Limb (tissue), 2 donors: ENCODE measurements at regions not wholly inside any gene's neighbourhood (a gene's known extent, or its start where the extent isn't known, plus 50 kb on each side); places are given as distances from the start of the nearest gene placed in this dataset.
"Not testable (repeated sequence)": the region's sequence is repeated elsewhere in the genome, so short reads cannot be mapped to it uniquely, and the experiment has no call there.

Experiments
- DNase-seq, 2 donors: peaks; one replicate each; pipeline ENCODE4 v3.0.0-alpha.2; 2016; ENCODE audit errors: extremely low spot score in 2 of 2

DNA sequence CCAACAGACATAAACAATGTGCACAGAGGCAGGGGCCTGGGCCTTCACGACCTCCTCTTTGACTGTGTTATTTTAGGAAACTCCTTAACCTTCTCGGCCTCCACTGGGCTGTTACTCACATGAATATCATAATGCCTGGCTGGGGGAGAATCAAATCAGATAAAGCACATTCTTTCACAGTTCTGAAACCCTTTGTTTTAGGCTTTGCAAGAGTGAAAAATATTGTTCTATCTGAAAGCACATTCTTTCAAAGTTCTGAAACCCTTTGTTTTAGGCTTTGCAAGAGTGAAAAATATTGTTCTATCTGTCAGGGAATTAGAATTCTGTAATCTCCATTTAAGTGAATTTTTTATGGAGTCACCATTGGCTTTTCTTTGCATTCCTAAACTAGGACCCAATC is 50.7 kb upstream of the SYNDIG1 start:
- DNase-seq: no peak

DNA sequence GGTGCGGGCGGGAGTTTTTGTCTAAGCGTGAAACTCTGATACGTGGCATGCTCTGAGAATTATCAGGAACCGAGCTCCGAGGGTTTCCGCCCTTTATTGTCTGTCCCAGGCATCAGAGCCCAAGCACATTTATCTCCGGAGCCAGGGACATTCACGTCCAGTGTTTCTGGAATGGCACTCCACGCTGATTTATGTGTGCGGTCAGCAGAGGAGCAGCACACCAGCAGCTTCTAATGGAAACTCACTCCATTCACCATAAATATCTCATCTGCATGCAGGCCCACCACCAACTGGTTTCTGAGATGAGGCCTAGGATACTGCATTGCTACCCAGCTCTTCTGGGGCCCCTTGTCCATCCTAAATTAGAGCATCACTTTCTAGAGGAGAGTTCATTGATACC is 51.9 kb upstream of the SYNDIG1 start:
- no peak for DNase-seq

DNA sequence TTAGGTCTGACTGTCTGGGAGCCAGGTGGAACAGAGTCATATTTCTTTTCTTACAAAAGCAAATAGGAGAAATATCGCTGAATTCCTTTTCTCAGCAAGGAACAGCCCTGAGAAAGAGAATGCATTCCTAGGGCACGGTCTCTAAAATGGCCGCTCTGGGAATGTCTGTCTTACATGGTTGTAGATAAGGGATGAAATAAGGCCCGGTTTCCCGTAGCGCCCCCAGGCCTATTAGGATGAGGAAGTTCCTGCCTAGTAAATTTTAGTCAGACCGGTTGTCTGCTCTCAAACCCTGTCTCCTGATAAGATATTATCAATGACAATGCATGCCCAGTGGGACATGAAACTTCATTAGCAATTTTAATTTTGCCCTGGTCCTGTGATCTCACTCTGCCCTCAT is 54.0 kb upstream of the SYNDIG1 start:
- DNase-seq: not testable (repeated sequence)

DNA sequence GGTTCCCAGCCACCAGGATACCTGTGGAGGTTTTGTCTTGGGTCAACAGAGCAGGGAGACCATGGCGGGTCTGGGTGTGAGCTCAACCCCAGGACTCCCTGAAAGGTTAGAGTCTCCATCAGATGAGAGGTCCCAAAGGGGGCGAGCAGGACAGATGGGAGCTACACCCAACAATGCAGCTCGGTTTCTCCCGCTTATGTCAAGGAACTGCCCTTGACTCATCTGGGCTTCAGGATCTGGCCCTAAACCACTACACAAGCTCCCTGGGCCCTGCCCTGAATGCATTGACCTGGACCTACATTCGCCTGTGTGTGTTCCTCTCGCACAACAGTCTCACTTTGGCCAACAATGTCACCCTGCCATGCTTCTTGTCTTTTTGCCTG is 57.6 kb upstream of the SYNDIG1 start:
- DNase-seq: no peak

DNA sequence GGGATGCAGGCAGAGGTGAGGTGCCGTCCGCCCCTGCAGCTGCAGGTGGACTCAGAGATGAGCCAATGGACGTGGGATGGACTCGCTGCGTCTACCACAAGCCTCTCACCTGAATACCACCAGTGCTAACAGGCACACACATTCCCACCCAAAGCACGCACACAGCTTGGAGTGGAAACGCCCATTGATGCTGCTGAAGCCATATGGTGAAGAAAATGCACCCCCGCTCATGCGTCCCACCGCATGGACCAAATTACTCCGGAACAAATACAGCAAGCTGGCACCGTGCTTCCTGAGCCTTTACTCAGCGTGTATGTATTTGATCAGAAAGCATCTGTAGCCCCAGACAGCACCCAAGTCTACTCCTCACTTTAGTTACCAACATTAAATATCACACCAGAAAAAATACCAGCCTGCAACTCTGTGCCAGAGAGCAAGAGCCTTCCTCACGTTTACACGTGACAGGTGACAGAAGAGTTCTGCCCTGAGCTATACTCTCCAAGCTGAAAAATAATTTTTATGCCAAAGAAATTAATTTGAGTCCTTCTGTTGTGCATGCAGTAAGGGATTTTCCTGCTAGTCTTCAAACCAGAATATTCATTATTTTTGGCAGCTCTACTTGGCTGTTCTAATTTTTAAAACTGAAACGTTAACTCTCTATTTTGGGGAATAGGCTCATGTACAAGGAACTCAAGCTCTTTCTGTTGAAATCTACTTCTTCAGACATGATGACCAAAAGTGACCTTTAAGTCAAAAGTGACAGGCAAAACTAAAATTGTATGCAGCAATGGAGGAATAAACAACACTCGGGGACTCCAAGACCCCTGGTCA is 58.2 kb upstream of the SYNDIG1 start:
- DNase-seq: no peak

DNA sequence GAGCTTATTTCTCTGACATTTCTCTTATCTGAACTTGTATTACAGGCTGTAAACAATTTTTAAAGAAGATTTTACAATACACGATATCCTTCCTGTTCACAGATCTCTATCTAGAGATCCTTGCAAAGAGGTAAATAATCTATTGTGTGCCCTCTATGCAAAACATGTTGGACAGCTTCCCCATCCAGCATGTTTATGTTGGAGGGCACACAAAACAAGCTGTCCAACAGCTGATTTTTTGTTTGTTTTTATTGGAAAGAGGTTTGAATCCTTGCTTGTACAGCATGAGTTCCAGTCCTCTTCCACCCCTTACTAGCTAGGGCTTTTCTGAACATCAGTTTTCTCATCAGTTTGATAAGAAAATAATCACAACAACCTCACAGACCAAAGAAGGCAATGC is 62.3 kb upstream of the SYNDIG1 start:
- no peak for DNase-seq

DNA sequence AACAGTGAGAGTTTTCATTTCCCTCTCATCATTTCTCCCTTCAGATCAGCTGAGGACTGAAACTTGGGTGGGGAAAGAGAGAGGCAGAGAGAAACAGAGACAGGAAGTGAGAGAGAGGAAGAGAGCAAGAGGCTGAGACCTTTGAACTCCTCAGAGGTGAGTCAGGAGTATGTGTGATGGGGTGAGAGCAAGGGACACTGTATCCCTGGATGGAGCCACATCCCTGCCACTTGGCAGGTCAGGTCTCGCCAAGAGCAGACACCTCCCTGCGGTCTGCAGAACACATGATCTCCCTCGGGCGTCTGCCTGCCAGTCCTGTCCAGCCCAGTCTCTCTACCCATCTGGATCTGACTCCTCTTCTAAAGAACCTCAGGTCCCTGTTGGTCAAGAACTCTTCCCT is 62.7 kb upstream of the SYNDIG1 start:
- DNase-seq: no peak

DNA sequence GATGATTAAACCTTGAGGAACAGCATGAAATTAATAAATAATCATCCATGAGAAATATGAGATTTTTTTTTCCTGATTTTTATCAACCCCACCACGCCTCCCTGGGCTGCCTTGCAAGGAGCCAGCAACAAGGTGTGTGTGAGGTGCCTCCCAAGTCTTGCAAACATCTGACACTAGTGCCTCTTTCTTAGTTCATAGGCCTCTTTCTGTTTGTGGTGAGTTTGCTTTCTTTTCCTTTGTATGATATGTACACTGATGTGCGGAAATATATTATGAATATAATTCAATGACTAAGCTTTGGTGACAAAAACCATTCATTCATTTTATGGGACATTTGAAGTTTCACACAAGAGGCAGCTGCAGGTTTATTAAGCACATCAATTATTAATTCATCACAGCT is 63.2 kb upstream of the SYNDIG1 start:
- no peak for DNase-seq

DNA sequence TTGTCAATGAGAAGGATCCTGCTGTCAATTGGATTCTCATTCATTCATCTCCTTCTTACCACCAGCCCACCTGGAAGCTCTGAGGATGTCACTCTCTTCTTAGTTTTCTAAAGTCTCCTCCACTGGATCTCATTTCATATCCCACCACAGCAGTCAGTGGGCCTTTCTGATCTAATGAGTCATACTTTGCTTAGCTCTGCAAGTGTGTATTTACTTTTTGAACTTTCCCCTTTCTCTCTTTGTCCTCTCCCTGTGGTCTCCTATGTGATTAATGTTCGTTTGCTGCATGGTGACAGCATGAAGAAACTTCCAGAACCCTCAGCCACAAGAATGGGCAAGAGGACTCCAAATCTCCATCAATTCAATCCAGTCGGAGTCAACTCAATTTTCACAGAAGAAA is 63.6 kb upstream of the SYNDIG1 start:
- no peak for DNase-seq

DNA sequence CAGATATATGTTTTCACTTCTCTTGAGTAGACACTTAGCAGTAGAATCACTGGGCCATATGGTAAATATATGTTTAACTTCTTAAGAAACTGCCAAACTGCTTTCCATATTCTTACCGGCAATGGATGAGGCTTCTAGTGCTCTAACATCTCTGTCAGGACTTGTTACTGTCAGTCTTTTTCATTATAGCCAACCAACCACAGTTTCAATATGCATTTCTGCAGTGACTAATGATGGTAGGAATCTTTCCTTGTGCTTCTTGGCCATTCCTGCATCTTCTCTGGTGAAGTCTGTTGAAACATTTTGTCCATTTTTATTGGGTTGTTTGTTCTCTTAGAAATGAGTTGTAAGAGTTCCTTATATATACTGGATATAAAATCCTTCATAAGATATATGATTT is 66.0 kb upstream of the SYNDIG1 start:
- DNase-seq: no peak

DNA sequence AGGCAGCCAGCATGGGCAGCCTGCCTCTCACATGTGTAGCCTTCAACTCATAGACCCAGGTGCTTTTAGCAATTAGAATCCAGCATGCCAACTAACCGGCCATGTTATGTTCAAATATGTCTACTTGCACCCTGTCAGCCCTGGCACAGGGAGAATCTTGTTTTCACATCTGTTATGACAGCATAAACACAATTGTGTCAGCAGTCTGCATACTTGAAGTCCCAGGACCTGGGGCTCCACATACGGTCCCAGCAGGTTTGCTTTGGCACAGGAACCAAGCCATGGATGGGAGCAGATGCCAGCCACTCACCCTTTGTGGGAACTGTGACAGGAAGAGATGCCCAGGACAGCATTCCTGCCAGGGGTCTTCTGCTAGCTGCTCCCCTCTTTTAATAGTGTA is 67.2 kb upstream of the SYNDIG1 start:
- no peak for DNase-seq

DNA sequence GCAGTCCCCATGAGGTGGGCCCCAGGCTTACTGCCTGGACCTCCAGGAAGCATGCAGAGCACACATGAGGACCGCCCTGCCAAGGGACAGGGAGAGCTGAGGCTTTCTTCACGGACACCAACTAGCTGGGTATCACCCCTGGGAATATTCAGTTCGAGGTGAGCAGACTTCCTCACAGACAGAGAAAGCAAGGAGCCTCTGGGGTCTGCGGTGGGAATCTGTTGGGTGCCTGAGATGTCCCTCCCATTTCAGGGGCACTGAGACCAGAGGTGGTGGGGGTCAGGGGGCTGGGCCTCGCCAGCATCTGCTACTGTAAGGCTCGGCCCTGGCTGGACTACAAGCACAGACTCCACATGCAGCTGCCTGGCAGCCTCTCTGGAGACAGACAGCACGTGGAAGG is 74.3 kb upstream of the SYNDIG1 start:
- DNase-seq: no peak

DNA sequence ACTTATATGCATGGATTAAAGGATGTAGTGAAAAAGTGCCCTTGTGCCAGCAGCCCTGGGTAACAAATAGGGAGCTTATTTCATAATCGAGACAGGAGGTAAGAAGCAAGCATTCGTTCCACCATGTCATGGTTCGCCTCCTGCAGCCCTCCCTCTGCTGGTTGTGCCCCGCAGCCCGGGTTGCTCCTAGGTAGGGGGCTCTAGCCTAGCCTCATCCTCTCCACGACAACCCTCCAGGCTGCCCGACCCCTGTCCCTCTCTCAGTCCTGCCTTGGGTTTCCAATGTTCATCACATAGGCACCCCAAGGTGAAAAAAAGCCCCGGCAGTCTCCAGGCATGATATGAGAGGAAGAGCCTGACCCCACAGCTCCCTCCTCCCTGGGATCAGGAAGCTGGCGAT is 75.5 kb upstream of the SYNDIG1 start:
- DNase-seq: no peak

DNA sequence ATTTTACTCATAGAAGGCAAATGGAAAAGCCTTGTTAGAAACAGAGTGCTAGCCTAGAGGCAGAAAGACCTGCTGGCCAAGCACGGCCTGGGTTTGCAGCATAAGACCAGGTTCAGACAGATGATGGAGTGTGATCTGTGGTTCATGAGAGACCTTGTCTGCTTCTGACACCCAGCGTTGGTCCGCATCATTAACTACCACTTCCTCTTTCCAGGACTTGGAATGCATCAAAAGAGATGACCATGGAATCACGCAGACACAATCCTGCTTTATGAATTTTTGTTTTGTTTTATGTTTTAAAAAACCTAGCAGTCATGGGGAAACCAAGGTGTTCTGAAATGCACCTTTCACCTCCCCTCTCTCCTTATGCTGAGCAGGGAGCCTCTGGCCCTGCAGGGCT is 76.8 kb upstream of the SYNDIG1 start:
- DNase-seq: no peak

DNA sequence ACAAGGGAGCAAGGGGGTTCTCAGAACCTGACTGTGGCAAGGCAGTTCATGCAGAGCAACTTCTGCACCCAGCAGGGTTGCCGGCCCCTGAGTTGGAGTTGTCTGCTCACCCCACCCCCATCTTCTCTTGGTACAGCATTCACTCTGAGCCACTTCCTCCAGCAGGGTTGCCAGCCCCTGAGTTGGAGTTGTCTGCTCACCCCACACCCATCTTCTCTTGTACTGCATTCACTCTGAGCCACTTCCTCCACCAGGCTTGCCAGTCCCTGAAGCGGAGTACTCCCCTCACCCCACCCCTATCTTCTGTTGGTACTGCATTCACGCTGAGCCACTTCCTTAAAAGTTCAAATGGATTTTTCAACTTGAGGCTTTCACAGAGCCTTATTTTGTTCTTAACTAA is 79.7 kb upstream of the SYNDIG1 start:
- DNase-seq: no peak

DNA sequence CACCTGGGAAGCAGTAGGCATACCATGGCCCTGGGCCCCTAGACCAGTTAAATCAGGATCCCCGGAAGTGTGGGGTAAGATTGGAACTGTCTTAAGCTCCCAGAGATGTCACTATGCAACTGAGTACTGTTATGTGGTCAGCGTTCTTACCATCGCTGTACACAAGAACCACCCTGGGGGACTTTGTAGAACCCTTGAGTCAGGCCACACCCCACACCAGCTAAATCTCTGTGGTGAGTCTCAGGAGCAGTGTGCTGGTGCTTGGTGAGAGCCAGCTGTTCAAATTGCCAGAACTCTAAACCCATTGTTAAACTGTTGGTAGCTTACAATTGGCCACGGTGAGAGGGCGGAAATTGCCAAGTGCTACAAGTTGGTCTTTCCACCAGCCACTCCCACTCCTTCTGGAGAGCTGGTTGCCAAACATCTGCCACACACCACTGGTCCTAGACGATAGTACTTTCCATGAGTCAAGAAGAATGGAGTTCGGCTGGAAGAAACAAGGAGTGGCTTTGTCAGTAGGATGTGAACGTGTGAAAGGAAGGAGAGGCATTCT is 80.5 kb upstream of the SYNDIG1 start:
- no peak for DNase-seq

DNA sequence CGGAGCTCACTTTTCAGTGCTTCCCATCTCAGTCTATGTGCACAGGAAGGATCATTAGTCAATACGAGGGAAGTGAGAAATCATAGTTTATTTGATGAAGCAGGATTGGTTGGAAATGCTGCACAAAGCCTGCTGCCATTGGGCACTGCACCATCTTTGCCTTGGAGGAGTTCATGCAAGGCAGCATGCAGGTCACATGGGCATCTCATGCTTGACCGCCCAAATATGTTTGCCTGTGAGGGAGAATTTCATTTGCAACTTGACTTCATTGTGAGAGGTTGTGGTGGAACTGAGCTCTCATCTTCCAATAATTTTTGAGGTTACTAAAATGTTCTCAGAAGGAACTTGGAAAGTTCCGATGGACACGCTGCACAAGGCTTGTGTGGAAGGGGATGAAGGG is 83.9 kb upstream of the SYNDIG1 start:
- DNase-seq: no peak

DNA sequence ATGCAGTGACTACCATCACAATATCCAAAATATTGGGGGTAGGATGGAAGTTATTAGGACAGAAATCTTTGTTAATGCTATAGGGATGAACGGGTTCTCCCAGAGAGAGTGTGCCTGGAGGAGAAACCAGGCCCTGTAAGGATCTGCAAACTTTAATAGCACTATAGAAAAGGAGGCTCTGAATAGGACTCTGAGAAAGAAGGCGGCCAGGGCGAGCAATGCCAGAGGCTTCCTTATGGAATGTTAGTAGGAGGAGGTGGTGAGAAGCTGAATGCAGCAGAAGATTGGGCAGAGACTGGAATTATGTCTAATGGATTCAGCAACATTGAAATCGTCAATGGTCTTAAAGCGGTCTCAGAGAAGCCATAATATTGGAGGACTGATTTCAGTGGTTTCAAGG is 84.6 kb upstream of the SYNDIG1 start:
- DNase-seq: no peak

DNA sequence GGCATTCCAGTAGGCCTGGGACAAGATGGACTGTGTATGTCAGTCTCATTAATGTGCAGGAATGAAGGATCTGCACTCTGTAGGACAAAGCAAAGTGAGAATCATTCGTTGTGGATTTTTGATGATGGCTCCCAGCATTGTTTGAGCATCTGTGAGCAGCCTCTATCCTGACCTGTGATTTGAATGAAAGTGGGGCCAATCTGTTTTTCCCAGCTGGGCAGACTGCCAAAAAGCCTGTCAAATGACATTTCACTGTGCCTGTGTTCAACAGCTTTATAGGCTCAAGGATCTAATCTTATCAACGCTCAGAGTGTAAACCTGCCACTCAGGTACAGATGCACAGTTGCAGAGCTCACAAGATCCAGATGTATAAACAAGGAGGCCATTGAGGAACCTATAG is 86.7 kb upstream of the SYNDIG1 start:
- peak in 1 of 2 donors; percentile 62 for DNase-seq

DNA sequence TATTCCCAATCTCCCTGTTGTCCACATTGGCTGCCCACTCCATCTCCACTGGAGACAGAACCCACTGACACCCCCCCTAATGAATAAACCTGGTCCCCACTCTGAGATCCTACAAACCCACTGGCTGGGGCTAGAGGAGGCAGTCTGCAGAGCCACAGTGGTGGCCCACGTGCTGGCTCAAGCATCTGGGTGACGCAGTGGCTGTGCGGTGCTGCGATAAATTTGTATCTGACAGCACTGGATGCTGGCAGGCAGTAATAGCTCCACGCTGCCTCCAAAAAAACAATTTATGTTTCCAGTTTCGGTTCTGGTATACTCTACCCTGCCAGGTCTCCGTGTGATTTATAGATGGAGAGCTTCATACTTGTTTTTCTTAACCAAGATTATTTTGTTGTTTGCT is 87.1 kb upstream of the SYNDIG1 start:
- DNase-seq: peak in 1 of 2 donors; percentile 42

DNA sequence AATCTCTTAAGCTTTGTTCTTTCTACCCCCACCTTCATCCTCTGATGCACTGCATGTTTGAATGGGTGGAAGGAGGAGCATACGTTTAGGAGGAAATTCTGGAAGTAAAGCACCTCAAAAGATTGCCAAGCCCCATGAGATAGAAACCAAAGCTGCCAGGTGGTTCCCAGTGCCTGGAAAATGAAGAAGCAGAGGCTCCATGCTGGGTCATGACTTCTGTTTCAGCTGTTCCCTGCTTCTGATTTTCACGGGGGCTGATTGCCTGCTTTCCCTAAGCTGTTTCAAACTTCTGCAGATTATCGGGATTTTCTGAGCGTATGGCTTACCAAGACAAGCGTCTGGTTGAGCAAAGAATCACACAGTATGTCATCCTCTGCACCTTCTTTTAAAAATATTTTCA is 87.5 kb upstream of the SYNDIG1 start:
- no peak for DNase-seq

DNA sequence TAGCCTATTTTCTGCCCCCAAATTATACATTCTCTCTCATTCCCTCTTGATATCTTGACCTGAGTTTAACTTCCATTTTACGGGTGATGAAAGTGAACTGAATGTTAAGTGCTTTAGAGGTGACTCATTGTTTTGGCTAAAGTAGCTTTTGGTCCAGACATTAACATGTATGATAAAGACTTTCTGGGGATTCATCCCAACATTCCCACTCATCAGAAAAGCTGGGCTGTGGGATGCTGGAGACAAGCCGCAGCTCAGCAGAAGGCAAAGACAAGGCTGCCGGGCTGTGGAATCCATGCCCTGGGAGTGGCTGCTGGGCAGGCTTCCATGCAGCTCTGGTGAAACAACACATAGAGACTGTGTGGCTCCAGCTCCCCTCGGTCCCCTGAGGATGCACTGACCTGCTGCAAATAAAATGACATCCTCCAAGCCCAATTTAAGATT is 89.9 kb upstream of the SYNDIG1 start:
- peak in 1 of 2 donors; percentile 35 for DNase-seq

DNA sequence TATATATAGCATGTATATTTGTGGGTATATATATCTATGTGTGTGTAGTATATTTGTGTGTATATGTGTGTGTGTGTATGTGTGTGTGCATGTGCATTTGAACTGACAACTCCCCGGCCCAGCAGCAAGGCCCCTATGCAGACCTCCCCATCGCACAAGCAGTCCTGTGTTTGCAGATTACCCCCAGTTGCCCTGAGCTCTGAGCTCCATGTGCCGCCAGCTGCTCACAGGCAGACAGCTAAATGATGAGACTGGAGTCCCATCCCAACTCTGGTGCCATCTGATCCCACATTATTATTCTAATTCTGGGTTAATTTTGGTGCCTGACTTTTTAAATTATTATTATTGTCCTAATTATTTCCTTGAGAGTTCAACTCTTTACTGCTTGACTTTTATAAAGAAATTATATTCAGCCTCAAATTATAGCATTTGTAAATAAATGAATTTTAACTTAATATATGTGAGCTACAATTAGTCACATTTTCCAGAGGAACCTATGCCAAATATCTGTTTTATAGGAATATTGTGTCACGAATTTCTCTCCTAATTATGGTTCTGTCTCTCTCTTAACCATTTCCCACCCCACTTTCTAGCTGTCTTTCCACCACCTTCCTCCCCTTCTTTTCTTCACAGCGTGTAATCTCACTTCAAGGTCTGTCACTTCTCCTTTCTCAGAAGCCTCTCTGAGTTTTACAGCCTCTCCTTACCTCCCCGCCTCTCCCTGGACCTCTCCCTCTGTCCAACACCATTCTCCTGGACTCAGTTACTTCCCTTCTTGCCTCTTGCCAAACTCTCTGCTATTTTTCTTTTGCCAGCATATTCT is 90.6 kb upstream of the SYNDIG1 start:
- peak in 1 of 2 donors; percentile 18 for DNase-seq
